Caco-2 (cell line): ENCODE measurements at regions not wholly inside any gene's neighbourhood (a gene's known extent, or its start where the extent isn't known, plus 50 kb on each side); places are given as distances from the start of the nearest gene placed in this dataset.

ENCODE experiments used
- BruUV-seq: library from RNA; stranded (reverse); fragments of 400-500 nt; replicated peaks from 2 replicates; lab custom pipeline; 2021; lab: Mats Ljungman, UMichigan
- CTCF ChIA-PET: fragments of 300-600 bp; sonication (Branson Sonifier 250); formaldehyde crosslinking; loops from one replicate; lab custom pipeline; 2022; ENCODE audit warnings: antibody characterized with exemption; lab: Charles Lee
- POLR2A ChIA-PET: fragments of 300-600 bp; sonication (Branson Sonifier 250); formaldehyde crosslinking; loops from one replicate; lab custom pipeline; 2022; ENCODE audit warnings: antibody characterized with exemption; lab: Charles Lee
- DNase-seq, 2 experiments: peaks; one replicate each; pipeline versions ENCODE4 v3.0.0 to v3.0.0-alpha.2; 2020 to 2022
- H3K27me3 ChIP-seq: replicated peaks from 2 replicates; pipeline ENCODE4 v1.6.0; 2011; ENCODE audit warnings: low read length; ENCODE audit not compliant: control insufficient read depth, insufficient read depth
- H3K36me3 ChIP-seq: 2 replicates; pipeline ENCODE4 v1.5.1; 2011; ENCODE audit warnings: low read length; ENCODE audit not compliant: control insufficient read depth, insufficient read depth
- H3K4me1 ChIP-seq: fragments of 250-450 bp; sonication (Bioruptor Pico); 2 replicates; pipeline ENCODE4 v1.5.1; 2020; ENCODE audit warnings: mild to moderate bottlenecking
- H3K4me3 ChIP-seq: 2 replicates; pipeline ENCODE4 v1.5.1; 2011; ENCODE audit warnings: low read depth, mild to moderate bottlenecking, control low read depth, low read length
- H3K9me3 ChIP-seq: fragments of 250-450 bp; sonication (Bioruptor Pico); 2 replicates; pipeline ENCODE4 v1.5.1; 2020; ENCODE audit warnings: mild to moderate bottlenecking, moderate library complexity
- H3K27ac Mint-ChIP-seq: one replicate; pipeline ENCODE4 v1.8.0; 2022; ENCODE audit warnings: mixed read lengths; ENCODE audit not compliant: unreplicated experiment
- H3K27me3 Mint-ChIP-seq: one replicate; pipeline ENCODE4 v1.8.0; 2022; ENCODE audit warnings: mixed read lengths; ENCODE audit not compliant: insufficient read depth, unreplicated experiment
- H3K36me3 Mint-ChIP-seq: one replicate; pipeline ENCODE4 v1.8.0; 2022; ENCODE audit warnings: mild to moderate bottlenecking, mixed read lengths; ENCODE audit not compliant: insufficient read depth, unreplicated experiment
- H3K4me1 Mint-ChIP-seq: one replicate; pipeline ENCODE4 v1.8.0; 2022; ENCODE audit warnings: low read depth, mixed read lengths; ENCODE audit not compliant: unreplicated experiment
- H3K4me3 Mint-ChIP-seq: one replicate; pipeline ENCODE4 v1.8.0; 2022; ENCODE audit warnings: mild to moderate bottlenecking, moderate library complexity, mixed read lengths; ENCODE audit not compliant: unreplicated experiment
- H3K9me3 Mint-ChIP-seq: one replicate; pipeline ENCODE4 v1.8.0; 2022; ENCODE audit warnings: mixed read lengths; ENCODE audit not compliant: unreplicated experiment
- CTCF ChIP-seq, 2 experiments: fragments of 200-600 bp in 1 of 2; IDR thresholded peaks; 1 replicate in 1 of 2; 2 replicates in 1 of 2; pipeline versions ENCODE4 v1.5.1 to v1.8.0; 2011 to 2022; ENCODE audit warnings: antibody characterized with exemption in 1 of 2, control low read depth in 1 of 2, inconsistent platforms in 1 of 2, low read depth in 1 of 2, low read length in 1 of 2, mild to moderate bottlenecking in 1 of 2, moderate library complexity in 1 of 2; ENCODE audit not compliant: insufficient read depth in 1 of 2, severe bottlenecking in 1 of 2, unreplicated experiment in 1 of 2
- intact Hi-C: fragments of 100-400 bp; cut with micrococcal nuclease; formaldehyde crosslinking; loops from one replicate; pipeline ENCODE4 v1.10.0; 2022; ENCODE audit not compliant: unreplicated experiment

- Histone ChIP-seq H3K4me3 (no peak overlapping the region), H3K36me3 (no peaks in the 10 kb centered on the region), H3K9me3 (no peaks in the 10 kb centered on the region), H3K4me1 (no peaks in the 10 kb centered on the region), H3K27me3 (no peaks in the 10 kb centered on the region)
- no peaks in the 10 kb centered on the region for H3K9me3 Mint-ChIP-seq
- no peaks in the 10 kb centered on the region for H3K27me3 Mint-ChIP-seq
- no peak for TF ChIP-seq CTCF (IDR thresholded peaks at IDR 0.05; ENCODE audit: insufficient read depth in 1 of 2, low read depth in 1 of 2, low read length in 1 of 2, severe bottlenecking in 1 of 2, unreplicated experiment in 1 of 2)
- H3K4me1 Mint-ChIP-seq = no peaks in the 10 kb centered on the region
- DNase-seq = no peak
- H3K4me3 Mint-ChIP-seq = no peak overlapping the region
- CTCF ChIA-PET = no interaction called here
- intact Hi-C loops = no loop called here
- no peaks in the 10 kb centered on the region for H3K36me3 Mint-ChIP-seq
- no peak overlapping the region for H3K27ac Mint-ChIP-seq
- BruUV-seq = no TSS peak
- POLR2A ChIA-PET = no interaction called here
These were observed 247.1 kb downstream of the CHRM3 start for GRCh38 chr1:239633432-239633831.

GRCh38 chr1:239635276-239635675 lies 248.9 kb downstream of the CHRM3 start:
- no peak for TF ChIP-seq CTCF (IDR thresholded peaks at IDR 0.05; ENCODE audit: insufficient read depth in 1 of 2, low read depth in 1 of 2, low read length in 1 of 2, severe bottlenecking in 1 of 2, unreplicated experiment in 1 of 2)
- H3K27ac Mint-ChIP-seq = no peak overlapping the region
- no peak overlapping the region for H3K4me3 ChIP-seq
- no peaks in the 10 kb centered on the region for H3K36me3 ChIP-seq
- H3K36me3 Mint-ChIP-seq = no peaks in the 10 kb centered on the region
- H3K27me3 Mint-ChIP-seq = no peaks in the 10 kb centered on the region
- ChIA-PET POLR2A (no interaction called here), CTCF (no interaction called here)
- no peak overlapping the region for H3K4me3 Mint-ChIP-seq
- no peaks in the 10 kb centered on the region for H3K27me3 ChIP-seq
- no peaks in the 10 kb centered on the region for H3K4me1 ChIP-seq
- no TSS peak for BruUV-seq
- no peak for DNase-seq
- H3K9me3 Mint-ChIP-seq = no peaks in the 10 kb centered on the region
- no peaks in the 10 kb centered on the region for H3K9me3 ChIP-seq
- no peaks in the 10 kb centered on the region for H3K4me1 Mint-ChIP-seq
- intact Hi-C loops = no loop called here

- no peaks in the 10 kb centered on the region for H3K36me3 Mint-ChIP-seq
- TF ChIP-seq CTCF (IDR thresholded peaks at IDR 0.05; ENCODE audit: insufficient read depth in 1 of 2, low read depth in 1 of 2, low read length in 1 of 2, severe bottlenecking in 1 of 2, unreplicated experiment in 1 of 2) = no peak
- no TSS peak for BruUV-seq
- no peak for DNase-seq
- intact Hi-C loops = no loop called here
- no peaks in the 10 kb centered on the region for H3K9me3 ChIP-seq
- no peaks in the 10 kb centered on the region for H3K4me1 ChIP-seq
- H3K4me3 ChIP-seq = no peak overlapping the region
- no peak overlapping the region for H3K4me3 Mint-ChIP-seq
- no peaks in the 10 kb centered on the region for H3K9me3 Mint-ChIP-seq
- H3K27me3 ChIP-seq = no peaks in the 10 kb centered on the region
- no peaks in the 10 kb centered on the region for H3K4me1 Mint-ChIP-seq
- no peaks in the 10 kb centered on the region for H3K27me3 Mint-ChIP-seq
- H3K36me3 ChIP-seq = no peaks in the 10 kb centered on the region
- ChIA-PET POLR2A (no interaction called here), CTCF (no interaction called here)
- no peak overlapping the region for H3K27ac Mint-ChIP-seq
These were observed 250.0 kb downstream of the CHRM3 start for GRCh38 chr1:239636347-239636746.
